Right renal cortex interstitium (tissue), 3 donors: ENCODE measurements at regions not wholly inside any gene's neighbourhood (a gene's known extent, or its start where the extent isn't known, plus 50 kb on each side); places are given as distances from the start of the nearest gene placed in this dataset.

Experiments
- DNase-seq, 3 donors: peaks; one replicate each; pipeline ENCODE4 v3.0.0-alpha.2; 2013; ENCODE audit warnings: low read depth in 3 of 3, low spot score in 2 of 3

GRCh38 chr12:92215358-92215757 lies 69.7 kb upstream of the BTG1 start:
- no peak for DNase-seq

GRCh38 chr12:92213166-92213565 lies 67.5 kb upstream of the BTG1 start:
- no peak for DNase-seq

- DNase-seq, result no peak
Measured at GRCh38 chr12:92210071-92210470, 64.4 kb upstream of the BTG1 start.

- DNase-seq, result no peak
Measured at GRCh38 chr12:92208613-92209121, 63.0 kb upstream of the BTG1 start.

GRCh38 chr12:92206596-92206995 lies 61.0 kb upstream of the BTG1 start:
- DNase-seq, result no peak

GRCh38 chr12:92206011-92206410 lies 60.4 kb upstream of the BTG1 start:
- no peak for DNase-seq

- DNase-seq, result no peak
Measured at GRCh38 chr12:92199819-92200576, 54.4 kb upstream of the BTG1 start.

- no peak for DNase-seq
Measured at GRCh38 chr12:92197815-92198214, 52.2 kb upstream of the BTG1 start.

- DNase-seq, result no peak
Measured at GRCh38 chr12:92196368-92196767, 50.7 kb upstream of the BTG1 start.
